Middle frontal gyrus (tissue), 1 donor: ENCODE measurements at regions not wholly inside any gene's neighbourhood (a gene's known extent, or its start where the extent isn't known, plus 50 kb on each side); places are given as distances from the start of the nearest gene placed in this dataset.

ENCODE experiments used
- DNase-seq: peaks from one replicate; pipeline ENCODE4 v3.0.0-alpha.2; 2015; ENCODE audit warnings: low spot score; ENCODE audit errors: extremely low spot score

DNA sequence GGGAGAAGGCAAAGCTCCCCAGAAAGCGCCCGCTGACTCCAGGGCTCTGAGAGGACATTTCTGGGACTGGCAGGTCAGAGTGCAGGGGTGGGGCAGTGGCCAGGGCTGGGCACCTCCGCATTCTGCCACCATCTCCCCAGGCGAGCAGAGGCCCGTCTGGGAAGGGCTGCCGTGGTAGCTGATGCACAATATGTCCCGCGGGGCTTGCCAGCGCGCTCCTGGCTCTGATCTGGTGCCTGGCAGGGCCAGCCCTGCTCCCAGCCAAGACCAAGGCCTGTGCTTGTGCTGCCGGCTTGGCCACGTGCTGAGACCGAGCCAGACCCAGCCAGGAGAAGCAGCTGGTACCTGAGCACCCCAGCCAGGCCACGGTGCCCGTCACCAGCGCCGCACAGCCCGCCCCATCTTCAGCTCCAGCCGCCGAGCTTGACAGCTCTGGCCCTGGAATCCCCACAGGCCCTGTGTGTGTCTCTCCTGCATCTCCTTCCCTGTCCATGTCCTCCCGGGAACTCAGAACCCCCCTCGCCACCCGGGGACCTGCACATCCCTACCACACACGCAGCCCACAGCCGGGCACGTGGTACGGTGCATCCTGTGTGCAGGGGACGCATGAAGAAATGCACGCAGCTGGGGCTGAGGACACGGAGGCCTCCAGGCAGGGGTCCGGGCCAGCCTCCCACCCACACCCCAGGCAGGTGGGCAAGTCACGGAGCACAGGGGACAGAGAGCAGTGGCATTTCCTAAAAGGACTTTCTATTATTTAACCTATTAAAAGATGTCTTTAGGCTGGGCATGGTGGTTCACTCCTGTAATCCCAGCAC is 68.6 kb upstream of the C14orf180 start:
- no peak for DNase-seq

- no peak for DNase-seq
Observed at GRCh38 chr14:104512061-104512460, 67.5 kb upstream of the C14orf180 start.

- no peak for DNase-seq
Observed at GRCh38 chr14:104512771-104513640, 66.6 kb upstream of the C14orf180 start.

DNA sequence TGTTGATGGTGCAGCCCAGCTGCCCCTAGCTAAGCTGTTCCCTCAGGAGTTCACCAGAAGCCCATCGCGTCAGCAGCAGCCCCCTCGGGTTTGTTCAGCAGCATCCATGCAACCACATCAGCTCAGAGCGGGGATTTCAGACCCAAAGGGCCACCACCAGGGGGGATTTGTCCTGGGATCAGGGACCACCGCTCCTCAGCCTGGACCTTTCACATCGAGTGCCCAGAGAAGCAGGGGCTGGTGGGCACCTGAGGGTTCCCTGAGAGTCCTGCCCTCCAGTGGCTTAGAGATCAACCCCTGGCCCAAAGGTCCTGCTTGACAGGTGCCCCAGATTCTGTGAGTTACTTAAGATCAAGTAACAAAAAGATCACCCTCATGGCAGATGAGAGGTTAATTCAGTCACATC is 65.9 kb upstream of the C14orf180 start:
- no peak for DNase-seq

DNA sequence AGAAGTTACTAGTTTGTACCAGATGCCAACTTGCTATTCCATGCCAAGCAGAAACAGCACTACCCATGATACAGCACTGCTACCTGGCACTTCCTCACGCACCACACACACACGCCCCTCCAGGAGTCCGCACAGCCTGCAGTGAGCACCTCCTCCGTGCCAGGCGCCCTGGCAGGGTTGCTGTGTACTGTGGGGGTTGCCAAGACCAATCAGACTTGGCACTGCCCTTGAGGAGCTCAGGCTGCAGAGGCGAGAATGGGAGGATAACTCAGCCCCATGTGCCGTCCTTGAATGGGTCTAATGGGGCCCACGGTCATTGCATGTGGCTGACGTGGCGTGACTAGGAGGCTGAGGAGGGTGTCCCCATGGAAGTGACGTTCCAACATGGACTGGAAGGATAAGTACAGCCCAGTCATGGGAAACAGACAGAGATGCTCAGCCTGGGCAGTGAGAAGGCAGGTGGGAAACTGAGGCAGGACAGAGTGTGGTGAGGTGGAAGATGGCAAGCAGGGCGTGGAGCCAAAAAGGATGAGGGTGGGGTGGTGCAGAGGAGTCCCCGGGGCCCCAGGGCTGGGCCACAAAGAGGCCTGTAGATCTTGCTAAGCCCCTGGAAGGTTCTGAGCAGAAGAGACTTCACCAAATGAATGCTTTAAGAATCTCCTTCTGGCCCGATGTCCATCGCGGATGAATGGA is 65.3 kb upstream of the C14orf180 start:
- no peak for DNase-seq

- DNase-seq: no peak
Observed at GRCh38 chr14:104515059-104515810, 64.3 kb upstream of the C14orf180 start.

DNA sequence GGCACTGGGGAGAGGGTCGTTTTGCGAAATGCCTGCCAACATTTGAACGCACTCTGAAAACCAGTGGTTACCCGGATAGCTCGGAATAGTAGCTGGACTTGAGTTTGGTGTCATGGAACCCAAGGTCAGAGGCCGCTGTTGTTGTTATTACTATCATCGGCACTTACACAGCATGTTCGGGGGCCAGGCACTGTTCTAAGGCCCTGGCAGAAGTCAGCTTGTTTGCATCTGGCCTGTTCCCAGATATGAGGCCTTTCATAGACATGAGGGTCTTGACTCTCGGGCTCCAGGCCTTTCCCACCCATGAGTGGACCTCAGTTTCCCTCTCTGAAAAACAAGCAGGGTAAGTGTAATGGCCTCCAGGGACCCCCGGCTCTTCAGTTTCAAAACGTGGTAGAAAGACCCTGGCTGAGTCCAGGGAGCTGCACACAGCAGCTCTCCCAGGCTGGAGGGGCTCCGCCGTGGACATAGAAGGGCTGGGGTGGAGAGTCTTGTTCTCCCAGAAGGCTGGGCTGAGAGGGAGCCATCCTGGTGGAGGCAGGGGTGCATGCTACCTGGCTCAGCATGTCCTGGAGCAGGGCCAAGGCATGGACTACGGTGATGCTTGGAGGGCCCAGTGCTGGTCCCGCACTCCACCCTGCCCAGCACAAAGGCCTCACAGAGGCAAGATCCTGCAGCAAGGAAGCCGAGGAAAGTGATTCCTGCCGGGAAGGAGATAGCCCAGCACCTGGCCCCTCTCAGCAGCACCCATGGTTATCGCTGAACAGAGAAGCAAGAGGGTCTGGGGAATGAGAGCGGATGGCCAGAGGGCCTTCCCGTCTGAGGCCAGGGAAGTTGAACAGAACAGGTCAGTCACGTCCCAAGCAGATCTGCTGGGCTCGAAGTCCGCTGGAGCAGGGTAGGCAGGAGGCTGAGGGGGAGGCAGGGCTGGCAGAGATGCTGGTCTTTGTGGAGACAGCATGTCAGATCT is 63.5 kb upstream of the C14orf180 start:
- DNase-seq: no peak

DNA sequence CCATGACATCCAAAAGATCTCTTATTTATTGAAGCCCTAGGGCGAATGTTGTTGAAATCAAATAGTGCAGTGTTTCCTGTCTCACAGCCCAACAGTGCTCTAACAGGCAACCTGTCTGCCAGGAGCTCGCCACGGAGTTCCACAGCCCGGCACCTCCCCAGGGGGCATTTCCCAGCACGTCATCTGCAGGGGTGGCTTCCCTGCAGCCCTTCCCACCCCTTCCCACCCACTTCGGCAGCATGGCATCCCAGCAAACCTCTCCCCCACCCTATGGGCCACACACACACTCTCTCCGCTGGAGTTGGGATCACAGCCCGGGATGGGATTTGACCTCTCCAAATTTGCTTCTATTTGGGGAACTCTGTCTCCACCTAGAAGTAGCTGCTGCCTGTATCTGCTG is 62.7 kb upstream of the C14orf180 start:
- no peak for DNase-seq

DNA sequence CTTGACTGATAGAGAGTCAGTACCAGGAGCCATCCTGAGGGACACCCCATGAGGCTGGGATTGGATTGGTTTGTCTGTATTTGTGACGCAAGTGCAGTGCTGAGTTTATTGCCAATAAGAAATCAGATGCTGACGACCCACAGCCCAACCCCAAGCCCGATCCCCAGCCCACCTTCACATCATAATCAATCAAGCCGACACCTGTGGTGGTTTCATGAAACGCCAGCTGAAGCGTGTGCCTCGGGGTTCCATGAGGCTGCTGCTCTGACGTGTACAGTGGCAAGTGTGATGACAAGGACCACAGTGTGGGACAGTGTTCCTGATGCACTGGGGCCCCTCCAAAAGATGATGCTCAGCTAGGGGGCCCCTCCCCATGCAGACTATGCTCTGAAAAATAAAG is 62.1 kb upstream of the C14orf180 start:
- DNase-seq: no peak

GRCh38 chr14:104517867-104518266 is 61.7 kb upstream of the C14orf180 start:
- DNase-seq: no peak

DNA sequence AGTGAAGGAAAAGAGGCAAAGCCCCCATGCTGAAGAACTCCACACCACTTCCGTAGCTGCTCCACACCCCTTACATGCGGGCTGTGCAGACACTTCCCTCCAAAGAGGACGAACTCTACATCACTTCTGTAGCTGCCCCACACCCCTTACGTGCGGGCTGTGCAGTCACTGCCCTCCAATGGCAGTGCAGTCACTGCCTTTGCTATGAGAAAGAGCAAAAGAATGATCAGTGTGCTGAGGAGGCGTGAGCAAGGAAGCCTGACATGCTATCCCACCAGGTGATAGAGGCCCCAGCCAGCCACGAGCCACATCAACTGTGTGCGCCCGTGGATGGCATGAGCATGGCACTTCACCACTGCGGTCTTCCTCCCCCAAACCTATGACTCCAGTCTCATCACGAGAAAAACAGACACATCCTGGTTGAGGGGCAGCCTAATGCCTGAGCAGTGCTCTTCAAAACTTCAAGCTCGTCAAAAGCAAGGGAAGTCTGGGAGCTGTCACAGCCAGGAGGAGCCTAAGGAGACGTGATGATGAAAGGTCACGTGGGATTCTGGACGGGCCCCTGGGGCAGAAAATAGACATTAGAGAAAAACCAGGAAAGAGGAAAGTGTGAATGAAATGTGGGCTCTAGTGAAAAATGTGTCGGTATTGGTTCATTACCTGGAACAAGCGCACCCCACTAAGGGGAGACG is 60.8 kb upstream of the C14orf180 start:
- no peak for DNase-seq

- no peak for DNase-seq
Observed at GRCh38 chr14:104519721-104520120, 59.8 kb upstream of the C14orf180 start.

GRCh38 chr14:104520620-104521410 is 58.7 kb upstream of the C14orf180 start:
- no peak for DNase-seq

- DNase-seq: no peak
Observed at GRCh38 chr14:104521816-104522745, 57.5 kb upstream of the C14orf180 start.

GRCh38 chr14:104522926-104523545 is 56.5 kb upstream of the C14orf180 start:
- DNase-seq: no peak

- DNase-seq: no peak
Observed at GRCh38 chr14:104523546-104523935, 56.0 kb upstream of the C14orf180 start.

DNA sequence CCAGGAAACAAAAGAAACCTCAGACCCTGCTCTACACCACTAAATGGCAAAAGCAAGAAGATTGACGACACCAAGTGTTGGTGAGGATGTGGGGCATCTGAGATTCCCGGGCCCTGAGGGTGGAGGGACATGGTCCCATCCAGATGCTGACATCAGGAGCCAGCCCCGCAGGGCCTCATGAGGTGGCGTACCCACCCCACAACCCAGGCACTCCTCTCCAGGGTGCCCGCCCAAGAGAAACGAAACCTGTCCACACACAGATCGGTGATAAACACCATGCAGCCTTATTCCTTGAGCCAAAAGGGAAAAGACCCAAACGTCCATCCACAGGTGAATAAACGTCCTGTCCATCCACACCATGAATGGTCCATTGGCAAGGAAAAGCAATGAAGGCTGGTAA is 54.8 kb upstream of the C14orf180 start:
- DNase-seq: no peak
